ENCODE measurements at regions not wholly inside any gene's neighbourhood (a gene's known extent, or its start where the extent isn't known, plus 50 kb on each side); places are given as distances from the start of the nearest gene placed in this dataset.
A peak's percentile ranks its signal among the peaks of the same experiment; 100 is the strongest.
"Not testable (repeated sequence)": the region's sequence is repeated elsewhere in the genome, so short reads cannot be mapped to it uniquely, and the experiment has no call there.

GRCh38 chr4:128428397-128428796 lies 140.8 kb upstream of the PGRMC2 start:
- TF ChIP-seq, protein P1, sequence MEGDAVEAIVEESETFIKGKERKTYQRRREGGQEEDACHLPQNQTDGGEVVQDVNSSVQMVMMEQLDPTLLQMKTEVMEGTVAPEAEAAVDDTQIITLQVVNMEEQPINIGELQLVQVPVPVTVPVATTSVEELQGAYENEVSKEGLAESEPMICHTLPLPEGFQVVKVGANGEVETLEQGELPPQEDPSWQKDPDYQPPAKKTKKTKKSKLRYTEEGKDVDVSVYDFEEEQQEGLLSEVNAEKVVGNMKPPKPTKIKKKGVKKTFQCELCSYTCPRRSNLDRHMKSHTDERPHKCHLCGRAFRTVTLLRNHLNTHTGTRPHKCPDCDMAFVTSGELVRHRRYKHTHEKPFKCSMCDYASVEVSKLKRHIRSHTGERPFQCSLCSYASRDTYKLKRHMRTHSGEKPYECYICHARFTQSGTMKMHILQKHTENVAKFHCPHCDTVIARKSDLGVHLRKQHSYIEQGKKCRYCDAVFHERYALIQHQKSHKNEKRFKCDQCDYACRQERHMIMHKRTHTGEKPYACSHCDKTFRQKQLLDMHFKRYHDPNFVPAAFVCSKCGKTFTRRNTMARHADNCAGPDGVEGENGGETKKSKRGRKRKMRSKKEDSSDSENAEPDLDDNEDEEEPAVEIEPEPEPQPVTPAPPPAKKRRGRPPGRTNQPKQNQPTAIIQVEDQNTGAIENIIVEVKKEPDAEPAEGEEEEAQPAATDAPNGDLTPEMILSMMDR (IDR thresholded peaks at IDR 0.05; ENCODE audit: low read depth, low read length): no peak
- Histone ChIP-seq H3K4me3 (ENCODE audit: low read depth, low read length) (no peak overlapping the region), H3K9me3 (ENCODE audit: control insufficient read depth, insufficient read depth, low read length) (no peaks in the 10 kb centered on the region), H3K27ac (ENCODE audit: low read depth, low read length) (no peak overlapping the region), H3K27me3 (ENCODE audit: control insufficient read depth, insufficient read depth, low read length) (no peaks in the 10 kb centered on the region)
- CTCF ChIA-PET: interaction anchor here (0.6 to 1.5 kb wide), 5 partner anchors 9 to 348 kb away, joined by 3 to 6 read pairs (median 3); no protein-coding TSS in a partner anchor
- POLR2A ChIA-PET: interaction anchor here (0.9 kb wide), 1 partner anchor 43 kb away, joined by 3 read pairs; no protein-coding TSS in a partner anchor
- no peak for DNase-seq (ENCODE audit: low read depth, low spot score)

GRCh38 chr4:128427832-128428366 lies 140.3 kb upstream of the PGRMC2 start:
- CTCF ChIA-PET: interaction anchor here (0.6 to 1.6 kb wide), 8 partner anchors 9 to 348 kb away, joined by 3 to 6 read pairs (median 3); no protein-coding TSS in a partner anchor
- Histone ChIP-seq H3K27ac (ENCODE audit: low read depth, low read length) (no peak overlapping the region), H3K9me3 (ENCODE audit: control insufficient read depth, insufficient read depth, low read length) (no peaks in the 10 kb centered on the region), H3K27me3 (ENCODE audit: control insufficient read depth, insufficient read depth, low read length) (no peaks in the 10 kb centered on the region), H3K4me3 (ENCODE audit: low read depth, low read length) (no peak overlapping the region)
- peak; percentile 50 for DNase-seq (ENCODE audit: low read depth, low spot score)
- POLR2A ChIA-PET: interaction anchor here (0.6 to 0.9 kb wide), 2 partner anchors 42 to 125 kb away, joined by 3 read pairs; no protein-coding TSS in a partner anchor
- TF ChIP-seq, protein P1 (IDR thresholded peaks at IDR 0.05; ENCODE audit: low read depth, low read length): peak; percentile 61

GRCh38 chr4:128424527-128425497 lies 137.2 kb upstream of the PGRMC2 start:
- Histone ChIP-seq H3K27ac (ENCODE audit: low read depth, low read length) (no peak overlapping the region), H3K4me3 (ENCODE audit: low read depth, low read length) (no peak overlapping the region), H3K9me3 (ENCODE audit: control insufficient read depth, insufficient read depth, low read length) (no peaks in the 10 kb centered on the region), H3K27me3 (ENCODE audit: control insufficient read depth, insufficient read depth, low read length) (no peaks in the 10 kb centered on the region)
- no peak for DNase-seq (ENCODE audit: low read depth, low spot score)
- TF ChIP-seq, protein P1 (IDR thresholded peaks at IDR 0.05; ENCODE audit: low read depth, low read length): no peak
- ChIA-PET CTCF (interaction anchor here (1.1 to 1.6 kb wide), 3 partner anchors 30 to 438 kb away, joined by 3 to 11 read pairs (median 10); no protein-coding TSS in a partner anchor), POLR2A (no interaction called here)

- H3K9me3 ChIP-seq (ENCODE audit: control insufficient read depth, insufficient read depth, low read length); H3K4me3 ChIP-seq (ENCODE audit: low read depth, low read length); H3K27ac ChIP-seq (ENCODE audit: low read depth, low read length); DNase-seq (ENCODE audit: low read depth, low spot score); CTCF ChIA-PET; H3K27me3 ChIP-seq (ENCODE audit: control insufficient read depth, insufficient read depth, low read length): not testable (repeated sequence)
- POLR2A ChIA-PET: interaction anchor here (0.7 kb wide), 1 partner anchor 92 kb away, joined by 11 read pairs; no protein-coding TSS in a partner anchor
These were observed 134.7 kb upstream of the PGRMC2 start for GRCh38 chr4:128422296-128422695.

DNA sequence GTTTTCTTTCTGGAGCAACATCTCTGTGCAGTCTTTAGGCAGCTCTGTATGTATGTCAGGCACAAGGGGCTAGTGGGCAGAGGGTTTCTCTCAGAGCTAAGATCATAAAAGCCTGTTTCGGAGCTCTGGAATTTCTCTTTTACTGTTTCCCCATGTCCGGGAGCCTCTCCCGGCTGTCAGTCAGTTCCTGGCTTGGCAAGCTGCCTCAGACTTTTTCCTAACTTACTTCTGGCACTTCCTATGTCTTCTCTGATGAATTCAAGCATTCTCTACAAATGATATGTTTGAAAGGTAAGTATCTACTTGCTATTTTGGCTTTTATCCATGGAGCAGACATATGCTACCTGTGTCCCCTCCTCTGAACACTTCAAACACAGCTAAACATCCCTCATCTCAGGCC lies 129.3 kb upstream of the PGRMC2 start:
- POLR2A ChIA-PET: interaction anchor here (0.6 kb wide), 1 partner anchor 62 kb away, joined by 4 read pairs; no protein-coding TSS in a partner anchor
- no peak for DNase-seq (ENCODE audit: low read depth, low spot score)
- Histone ChIP-seq H3K27ac (ENCODE audit: low read depth, low read length) (no peak overlapping the region), H3K4me3 (ENCODE audit: low read depth, low read length) (no peak overlapping the region), H3K9me3 (ENCODE audit: control insufficient read depth, insufficient read depth, low read length) (no peaks in the 10 kb centered on the region), H3K27me3 (ENCODE audit: control insufficient read depth, insufficient read depth, low read length) (no peaks in the 10 kb centered on the region)
- TF ChIP-seq, protein P1 (IDR thresholded peaks at IDR 0.05; ENCODE audit: low read depth, low read length): no peak
- CTCF ChIA-PET: no interaction called here

Data from AG04450 (cell line).